C4-2B (cell line): ENCODE measurements at regions not wholly inside any gene's neighbourhood (a gene's known extent, or its start where the extent isn't known, plus 50 kb on each side); places are given as distances from the start of the nearest gene placed in this dataset.

Experiments
- H3K27ac ChIP-seq: fragments of 450-650 bp; 2 replicates; pipeline ENCODE4 v1.5.1; 2017
- ZFX ChIP-seq: fragments of 450-650 bp; IDR thresholded peaks from 2 replicates; pipeline ENCODE4 v1.6.1; 2017
- TF ChIP-seq, protein P1 (sequence below): fragments of 450-650 bp; conservative IDR thresholded peaks from 2 replicates; pipeline ENCODE4 v1.5.1; 2017; ENCODE audit warnings: mild to moderate bottlenecking

DNA sequence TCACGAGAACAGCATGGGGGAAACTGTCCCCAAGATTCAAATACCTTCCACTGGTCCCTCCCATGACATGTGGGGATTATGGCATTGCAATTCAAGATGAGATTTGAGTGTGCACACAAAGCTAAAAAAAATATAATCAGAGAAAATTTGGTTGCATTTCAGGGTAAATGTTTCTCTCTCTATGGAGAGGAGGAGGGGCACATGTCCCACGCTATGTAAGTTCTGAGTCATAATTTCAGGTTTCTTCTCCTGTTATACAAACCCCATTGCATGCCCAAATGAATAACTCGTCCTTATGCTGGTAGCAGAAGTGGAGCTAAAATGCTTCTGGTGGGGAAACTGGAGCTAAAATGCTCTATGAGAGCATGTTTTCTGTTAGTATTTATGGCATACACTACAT, 209.7 kb upstream of the DCBLD2 start:
- no peak overlapping the region for H3K27ac ChIP-seq
- no peak for TF ChIP-seq ZFX
- TF ChIP-seq, protein P1, sequence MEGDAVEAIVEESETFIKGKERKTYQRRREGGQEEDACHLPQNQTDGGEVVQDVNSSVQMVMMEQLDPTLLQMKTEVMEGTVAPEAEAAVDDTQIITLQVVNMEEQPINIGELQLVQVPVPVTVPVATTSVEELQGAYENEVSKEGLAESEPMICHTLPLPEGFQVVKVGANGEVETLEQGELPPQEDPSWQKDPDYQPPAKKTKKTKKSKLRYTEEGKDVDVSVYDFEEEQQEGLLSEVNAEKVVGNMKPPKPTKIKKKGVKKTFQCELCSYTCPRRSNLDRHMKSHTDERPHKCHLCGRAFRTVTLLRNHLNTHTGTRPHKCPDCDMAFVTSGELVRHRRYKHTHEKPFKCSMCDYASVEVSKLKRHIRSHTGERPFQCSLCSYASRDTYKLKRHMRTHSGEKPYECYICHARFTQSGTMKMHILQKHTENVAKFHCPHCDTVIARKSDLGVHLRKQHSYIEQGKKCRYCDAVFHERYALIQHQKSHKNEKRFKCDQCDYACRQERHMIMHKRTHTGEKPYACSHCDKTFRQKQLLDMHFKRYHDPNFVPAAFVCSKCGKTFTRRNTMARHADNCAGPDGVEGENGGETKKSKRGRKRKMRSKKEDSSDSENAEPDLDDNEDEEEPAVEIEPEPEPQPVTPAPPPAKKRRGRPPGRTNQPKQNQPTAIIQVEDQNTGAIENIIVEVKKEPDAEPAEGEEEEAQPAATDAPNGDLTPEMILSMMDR: no peak

DNA sequence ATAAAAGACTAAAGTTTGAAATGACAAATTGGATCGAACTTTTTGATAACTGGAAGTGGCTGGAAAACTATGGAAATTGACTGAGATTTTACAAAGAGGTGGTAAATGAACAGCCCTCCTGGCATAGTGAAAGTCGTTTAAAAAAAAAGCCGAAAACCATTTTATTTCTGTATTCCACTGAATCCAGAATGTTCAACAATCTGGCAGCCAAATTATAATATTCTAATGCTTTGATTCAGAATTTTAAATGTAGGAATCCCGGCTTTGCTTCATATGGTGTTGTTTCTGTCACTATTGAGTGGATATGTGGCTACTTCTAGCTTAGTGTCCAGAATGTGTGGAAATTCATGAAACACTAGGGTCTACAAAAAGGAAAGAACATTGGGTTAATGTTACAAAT, 208.9 kb upstream of the DCBLD2 start:
- TF ChIP-seq, protein P1: no peak
- no peak for TF ChIP-seq ZFX
- H3K27ac ChIP-seq: no peak overlapping the region

DNA sequence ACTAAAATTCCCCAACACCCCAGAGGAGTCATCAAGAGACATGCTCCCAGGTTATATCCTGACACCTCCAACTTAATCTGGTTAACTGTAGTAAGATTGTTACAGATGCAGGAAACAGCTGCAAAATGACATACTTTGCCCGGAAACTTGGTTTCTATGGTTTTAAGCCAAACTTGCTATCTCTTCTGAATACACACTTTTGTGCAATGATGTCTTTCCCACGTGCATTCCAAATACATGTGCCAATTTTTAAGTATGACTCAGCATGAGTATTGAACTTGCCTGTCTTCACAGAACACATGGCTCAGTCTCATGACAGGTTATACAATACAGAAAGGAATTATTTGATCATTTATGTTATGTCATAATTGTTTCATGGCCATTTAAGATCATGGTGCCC, 207.0 kb upstream of the DCBLD2 start:
- TF ChIP-seq, protein P1: no peak
- TF ChIP-seq ZFX: no peak
- no peak overlapping the region for H3K27ac ChIP-seq

DNA sequence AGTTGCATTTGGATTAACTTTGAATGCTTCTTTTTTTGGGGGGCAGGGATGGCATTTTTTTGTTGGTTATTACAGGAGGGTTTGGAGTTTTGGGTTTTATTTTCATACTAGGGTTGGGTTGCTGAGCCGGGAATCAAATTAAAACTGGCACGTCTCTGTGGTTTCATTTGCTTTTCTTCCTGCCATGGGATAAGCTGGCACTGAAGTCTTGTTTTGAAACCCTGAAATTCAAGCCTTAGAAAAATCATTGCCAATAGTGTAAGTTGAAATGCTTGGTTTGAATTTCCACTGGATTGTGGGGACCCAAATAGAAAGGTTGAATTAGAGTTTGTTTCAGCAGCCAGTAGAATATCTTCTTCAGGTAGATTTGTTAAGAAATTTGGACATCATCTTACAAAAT, 193.1 kb upstream of the DCBLD2 start:
- H3K27ac ChIP-seq: no peak overlapping the region

DNA sequence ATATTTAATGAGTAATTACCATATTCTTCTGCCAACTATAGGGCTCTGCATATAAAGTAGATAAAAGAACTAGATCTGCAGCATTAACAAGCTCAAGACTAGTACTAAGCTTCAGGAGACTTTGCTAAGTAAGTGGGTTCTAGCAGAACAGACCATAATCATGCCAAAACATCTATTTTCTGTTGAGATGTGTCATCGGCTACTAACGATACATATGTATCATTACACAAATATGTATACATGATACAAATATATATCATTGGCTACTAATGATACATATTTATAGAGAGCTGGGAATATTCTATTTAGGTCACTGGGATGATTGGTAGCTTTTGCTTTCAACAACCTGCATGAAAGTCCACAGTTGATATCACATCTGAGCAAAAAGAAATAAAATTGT, 185.8 kb upstream of the DCBLD2 start:
- no peak for TF ChIP-seq ZFX
- H3K27ac ChIP-seq: no peak overlapping the region

More for the DNA sequence above, 193.1 kb upstream of the DCBLD2 start:
- TF ChIP-seq, protein P1: no peak
- TF ChIP-seq ZFX: no peak

DNA sequence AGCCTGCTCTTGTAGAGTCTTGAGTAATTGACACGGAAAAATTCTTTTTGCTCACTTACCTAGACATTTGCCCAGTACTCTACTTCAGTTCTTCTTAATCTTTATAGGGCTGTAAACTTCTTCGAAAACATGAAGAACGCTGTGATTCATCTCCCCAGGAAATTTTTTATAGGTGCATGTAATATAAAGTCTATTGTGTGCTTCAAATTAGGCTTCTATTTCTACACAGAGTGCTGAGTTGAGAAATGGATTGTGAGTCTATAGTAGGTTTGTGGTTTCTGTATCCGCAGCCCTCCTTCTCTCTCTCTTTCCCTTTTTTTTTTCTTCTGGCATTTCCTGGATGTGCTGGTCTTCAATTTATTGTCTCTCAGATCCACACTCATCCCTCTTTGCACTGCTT, 183.3 kb upstream of the DCBLD2 start:
- H3K27ac ChIP-seq: no peak overlapping the region
- no peak for TF ChIP-seq ZFX
- TF ChIP-seq, protein P1: no peak

DNA sequence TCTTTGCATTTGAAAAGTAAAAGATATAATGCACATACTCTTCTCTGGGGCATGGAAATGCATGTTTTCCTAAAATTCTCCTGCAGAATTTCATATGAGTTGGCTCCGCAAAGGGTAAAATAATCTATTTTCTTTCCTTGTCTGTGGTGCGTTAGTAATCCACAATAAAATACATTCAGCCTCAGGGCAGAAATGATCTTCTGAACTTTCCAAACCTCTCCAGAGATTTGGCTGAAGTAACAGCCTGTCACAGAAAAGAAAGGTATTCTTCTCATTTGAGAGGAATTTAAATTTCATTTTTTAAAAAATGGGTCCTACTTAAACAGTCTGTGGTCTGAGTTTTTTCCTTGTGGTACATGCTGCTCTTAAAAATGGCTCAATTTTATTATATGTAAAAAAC, 182.7 kb upstream of the DCBLD2 start:
- TF ChIP-seq ZFX: no peak
- TF ChIP-seq, protein P1: no peak
- H3K27ac ChIP-seq: no peak overlapping the region

DNA sequence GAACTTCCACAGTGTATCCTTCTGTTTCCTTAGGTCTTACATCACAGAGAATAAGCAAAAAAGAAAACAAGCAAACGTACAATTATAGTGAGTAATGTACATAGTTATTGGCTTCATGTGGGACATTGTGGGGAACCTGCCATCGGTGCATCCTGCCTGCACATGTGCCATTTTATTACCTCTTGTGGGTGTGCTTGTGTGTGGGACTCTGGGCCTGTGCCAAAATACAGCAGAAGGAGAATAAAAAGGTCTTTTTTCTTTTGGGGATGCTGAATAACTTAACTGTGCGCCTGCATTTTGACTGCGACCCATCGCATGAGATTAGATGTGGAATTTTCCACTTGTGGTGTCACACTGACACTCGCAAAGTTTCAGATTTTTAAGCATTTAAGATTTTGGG, 169.6 kb upstream of the DCBLD2 start:
- no peak overlapping the region for H3K27ac ChIP-seq
- TF ChIP-seq, protein P1: no peak
- TF ChIP-seq ZFX: no peak
